H1 (cell line): ENCODE measurements at regions not wholly inside any gene's neighbourhood (a gene's known extent, or its start where the extent isn't known, plus 50 kb on each side); places are given as distances from the start of the nearest gene placed in this dataset.

Experiments
- CTCF ChIA-PET: fragments of 300-600 bp; sonication (Branson Sonifier 250); formaldehyde crosslinking; loops from one replicate; lab custom pipeline; 2021; ENCODE audit not compliant: partially characterized antibody; lab: Charles Lee
- POLR2A ChIA-PET: fragments of 300-600 bp; sonication (Branson Sonifier 250); formaldehyde crosslinking; loops from one replicate; lab custom pipeline; 2021; ENCODE audit warnings: inconsistent platforms; ENCODE audit not compliant: partially characterized antibody; lab: Charles Lee
- DNase-seq, 2 experiments: peaks; one replicate each; pipeline versions ENCODE4 v3.0.0 to v3.0.0-alpha.2; 2010 to 2022; ENCODE audit warnings: low spot score in 2 of 2, low read depth in 1 of 2, mixed read lengths in 1 of 2
- FAIRE-seq: peaks from 2 replicates; lab custom pipeline; 2011; peaks lifted over from hg19 to GRCh38; lab: Jason Lieb, UNC
- H2AFZ ChIP-seq: 2 replicates; pipeline ENCODE4 v1.8.1; 2012; ENCODE audit warnings: low read length, inconsistent platforms
- H2AK5ac ChIP-seq: 2 replicates; pipeline ENCODE4 v1.6.1; 2013; ENCODE audit warnings: low read depth, low read length
- H2BK120ac ChIP-seq: replicated peaks from 2 replicates; pipeline ENCODE3; 2013; ENCODE audit warnings: low read depth, low read length, inconsistent platforms
- H2BK12ac ChIP-seq: 2 replicates; pipeline ENCODE4 v1.6.1; 2013; ENCODE audit warnings: low read depth, low read length
- H2BK15ac ChIP-seq: 2 replicates; pipeline ENCODE4 v1.6.1; 2013; ENCODE audit warnings: low read length
- H2BK20ac ChIP-seq: 2 replicates; pipeline ENCODE4 v1.6.1; 2013; ENCODE audit warnings: low read length
- H2BK5ac ChIP-seq: 2 replicates; pipeline ENCODE4 v1.6.1; 2013; ENCODE audit warnings: low read depth, low read length
- H3K14ac ChIP-seq: 2 replicates; pipeline ENCODE4 v1.6.1; 2013; ENCODE audit warnings: inconsistent platforms; ENCODE audit not compliant: insufficient read length
- H3K18ac ChIP-seq: 2 replicates; pipeline ENCODE4 v1.6.1; 2013; ENCODE audit warnings: low read length; ENCODE audit errors: extremely low read depth
- H3K23ac ChIP-seq: 2 replicates; pipeline ENCODE4 v1.6.1; 2013; ENCODE audit warnings: inconsistent platforms; ENCODE audit not compliant: insufficient read length
- H3K23me2 ChIP-seq: 2 replicates; pipeline ENCODE4 v1.6.1; 2013; ENCODE audit warnings: low read depth, low read length
- H3K27ac ChIP-seq: 2 replicates; pipeline ENCODE4 v1.6.1; 2011; ENCODE audit warnings: low read depth, low read length, inconsistent platforms
- H3K27me3 ChIP-seq, 4 experiments: replicated peaks in 1 of 4; 1 replicate in 1 of 4; 2 replicates in 3 of 4; pipeline versions ENCODE4 v1.6.1 to v1.8.1; 2011 to 2013; ENCODE audit warnings: low read length in 3 of 4, mild to moderate bottlenecking in 3 of 4, inconsistent platforms in 2 of 4, mixed read lengths in 2 of 4, moderate library complexity in 1 of 4; ENCODE audit not compliant: control insufficient read depth in 3 of 4, insufficient read depth in 3 of 4; ENCODE audit errors: extremely low read depth in 1 of 4
- H3K36me3 ChIP-seq, 4 experiments: 2 replicates each; pipeline versions ENCODE4 v1.6.1 to v1.8.1; 2011 to 2013; ENCODE audit warnings: mild to moderate bottlenecking in 4 of 4, low read length in 3 of 4, moderate library complexity in 2 of 4, control low read depth in 1 of 4, inconsistent platforms in 1 of 4; ENCODE audit not compliant: insufficient read depth in 4 of 4, control insufficient read depth in 2 of 4
- H3K4ac ChIP-seq: replicated peaks from 2 replicates; pipeline ENCODE3; 2013; ENCODE audit warnings: low read length, low read depth, mixed read lengths, inconsistent platforms; ENCODE audit not compliant: insufficient read length
- H3K4me1 ChIP-seq, 4 experiments: replicated peaks in 1 of 4; 1 replicate in 1 of 4; 2 replicates in 3 of 4; pipeline versions ENCODE4 v1.6.1 to v1.8.1; 2011 to 2013; ENCODE audit warnings: low read length in 3 of 4, inconsistent platforms in 2 of 4, mixed read lengths in 1 of 4; ENCODE audit not compliant: insufficient read depth in 4 of 4, control insufficient read depth in 3 of 4
- H3K4me2 ChIP-seq, 2 experiments: 2 replicates each; pipeline versions ENCODE4 v1.6.1 to v1.8.1; 2011 to 2013; ENCODE audit warnings: low read depth in 2 of 2, low read length in 2 of 2, control low read depth in 1 of 2, inconsistent platforms in 1 of 2, mild to moderate bottlenecking in 1 of 2; ENCODE audit not compliant: insufficient read depth in 1 of 2
- H3K4me3 ChIP-seq, 4 experiments: fragments of 200-600, 300-600 bp in 1 of 4; sonication (generic), shearing (Covaris generic), sonication (Bioruptor Twin) in 1 of 4; 2 replicates each; pipeline versions ENCODE4 v1.5.1 to v1.8.1; 2011 to 2016; ENCODE audit warnings: low read length in 4 of 4, low read depth in 3 of 4, control low read depth in 2 of 4, inconsistent platforms in 2 of 4, mild to moderate bottlenecking in 2 of 4, mixed read lengths in 1 of 4, moderate library complexity in 1 of 4; ENCODE audit not compliant: insufficient read depth in 2 of 4; ENCODE audit errors: extremely low read depth in 1 of 4
- H3K56ac ChIP-seq: replicated peaks from 2 replicates; pipeline ENCODE3; 2013; ENCODE audit warnings: low read depth, mild to moderate bottlenecking, mixed read lengths, low read length, inconsistent platforms; ENCODE audit not compliant: insufficient read length
- H3K79me1 ChIP-seq: 2 replicates; pipeline ENCODE4 v1.6.1; 2013; ENCODE audit warnings: low read depth, low read length, control low read depth
- H3K79me2 ChIP-seq, 2 experiments: 2 replicates each; pipeline versions ENCODE4 v1.6.1 to v1.8.1; 2012 to 2013; ENCODE audit warnings: low read length in 2 of 2, mild to moderate bottlenecking in 2 of 2, inconsistent platforms in 1 of 2; ENCODE audit not compliant: insufficient read depth in 2 of 2, control insufficient read depth in 1 of 2
- H3K9ac ChIP-seq, 4 experiments: replicated peaks in 1 of 4; 1 replicate in 1 of 4; 2 replicates in 3 of 4; pipeline versions ENCODE4 v1.6.1 to v1.8.1; 2011 to 2013; ENCODE audit warnings: low read depth in 3 of 4, low read length in 3 of 4, control low read depth in 2 of 4, mild to moderate bottlenecking in 2 of 4, moderate library complexity in 2 of 4, inconsistent platforms in 1 of 4; ENCODE audit errors: extremely low read depth in 1 of 4
- H3K9me3 ChIP-seq, 2 experiments: 2 replicates each; pipeline versions ENCODE4 v1.6.1 to v1.8.1; 2012 to 2013; ENCODE audit warnings: mild to moderate bottlenecking in 2 of 2, moderate library complexity in 2 of 2, control low read depth in 1 of 2, inconsistent platforms in 1 of 2, low read depth in 1 of 2, low read length in 1 of 2, mixed read lengths in 1 of 2; ENCODE audit not compliant: insufficient read depth in 2 of 2
- H4K20me1 ChIP-seq, 2 experiments: replicated peaks in 1 of 2; 2 replicates each; pipeline versions ENCODE3 to v1.8.1; 2011 to 2013; ENCODE audit warnings: inconsistent platforms in 2 of 2, low read length in 2 of 2, mild to moderate bottlenecking in 1 of 2; ENCODE audit not compliant: insufficient read depth in 2 of 2, control insufficient read depth in 1 of 2
- H4K5ac ChIP-seq: 2 replicates; pipeline ENCODE4 v1.6.1; 2013; ENCODE audit warnings: low read length, low read depth, mixed read lengths, inconsistent platforms; ENCODE audit not compliant: insufficient read length
- H4K8ac ChIP-seq: 2 replicates; pipeline ENCODE4 v1.8.0; 2013; ENCODE audit warnings: mild to moderate bottlenecking, moderate library complexity, low read length, inconsistent platforms; ENCODE audit not compliant: insufficient read depth; ENCODE audit errors: extremely low read depth
- H4K91ac ChIP-seq: replicated peaks from 2 replicates; pipeline ENCODE3; 2013; ENCODE audit warnings: low read length, mixed read lengths, inconsistent platforms; ENCODE audit not compliant: insufficient read length
- POU5F1 ChIP-seq: IDR thresholded peaks from 2 replicates; pipeline ENCODE4 v1.6.1; 2011; ENCODE audit warnings: low read depth, mild to moderate bottlenecking, low read length, moderate library complexity
- RAD21 ChIP-seq, 2 experiments: IDR thresholded peaks in 1 of 2; conservative IDR thresholded peaks in 1 of 2; 2 replicates each; pipeline ENCODE4 v1.6.1; 2011; ENCODE audit warnings: low read depth in 2 of 2, low read length in 2 of 2, improper control_type of control experiment in 1 of 2, inconsistent platforms in 1 of 2, mild to moderate bottlenecking in 1 of 2, moderate library complexity in 1 of 2
- SAP30 ChIP-seq: fragments of 300-600 bp; sonication (generic); IDR thresholded peaks from 2 replicates; pipeline ENCODE4 v1.7.1; 2012; ENCODE audit warnings: low read length, moderate library complexity, mild to moderate bottlenecking, inconsistent platforms; ENCODE audit not compliant: insufficient read depth, insufficient replicate concordance
- SIX5 ChIP-seq: IDR thresholded peaks from 2 replicates; pipeline ENCODE4 v1.6.1; 2011; ENCODE audit warnings: mild to moderate bottlenecking, low read depth, low read length
- TAF7 ChIP-seq: optimal IDR thresholded peaks from 2 replicates; pipeline ENCODE3; 2011; ENCODE audit warnings: low read depth, mild to moderate bottlenecking, inconsistent platforms, low read length, moderate library complexity, borderline replicate concordance
- WGBS, 2 experiments: shearing (Covaris generic) in 1 of 2; methylation state at CpG; one replicate each; pipeline versions ENCODE4 v1.1.6 to v1.1.7; 2013 to 2015; ENCODE audit warnings: low lambda C conversion rate in 2 of 2, mixed read lengths in 2 of 2, inconsistent platforms in 1 of 2, low coverage in 1 of 2, missing lambda C conversion rate in 1 of 2; ENCODE audit not compliant: insufficient replicate concordance in 2 of 2, insufficient coverage in 1 of 2, insufficient read length in 1 of 2; ENCODE audit errors: extremely low coverage in 1 of 2, missing lambda C conversion rate in 1 of 2; 5-methylcytosine and 5-hydroxymethylcytosine counted together

DNA sequence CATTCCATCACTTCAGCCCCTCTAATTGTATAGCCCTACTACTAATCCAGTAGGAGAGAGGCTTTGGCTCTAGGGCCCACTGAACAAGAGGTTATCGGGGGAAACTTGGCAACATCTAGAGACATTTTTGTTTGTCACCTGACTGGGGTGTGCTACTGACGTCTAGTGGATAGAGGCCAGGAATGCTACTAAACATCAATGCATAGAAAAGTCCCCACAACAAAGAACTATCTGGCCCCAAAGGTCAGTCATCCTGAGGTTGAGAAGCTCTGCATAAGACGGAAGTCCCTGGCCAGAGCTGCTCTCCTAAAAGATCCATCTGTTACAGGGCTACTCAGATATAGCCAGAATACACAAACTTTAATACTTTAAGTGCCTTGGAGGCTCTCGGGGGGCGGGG lies 570.6 kb upstream of the KLF4 start:
- Histone ChIP-seq H2AFZ (no peak overlapping the region), H2AK5ac (no peak overlapping the region), H2BK120ac (no peak overlapping the region), H3K27ac (no peak overlapping the region), H3K4me1 (no peaks in the 10 kb centered on the region), H3K4me3 (no peak overlapping the region), H3K9me3 (no peaks in the 10 kb centered on the region), H2BK15ac (no peak overlapping the region), H2BK5ac (no peak overlapping the region), H3K18ac (no peak overlapping the region), H2BK12ac (no peak overlapping the region), H3K23ac (no peak overlapping the region), H3K4me2 (no peak overlapping the region), H4K8ac (no peak overlapping the region), H4K5ac (no peak overlapping the region), H2BK20ac (no peak overlapping the region), H3K79me2 (no peaks in the 10 kb centered on the region), H4K20me1 (no peaks in the 10 kb centered on the region), H3K56ac (no peak overlapping the region), H3K27me3 (no peaks in the 10 kb centered on the region), H3K79me1 (no peaks in the 10 kb centered on the region), H3K23me2 (no peaks in the 10 kb centered on the region), H4K91ac (no peak overlapping the region), H3K36me3 (no peaks in the 10 kb centered on the region; a peak in 1 of 8 replicates), H3K9ac (no peak overlapping the region), H3K4ac (no peak overlapping the region), H3K14ac (no peak overlapping the region)
- TF ChIP-seq POU5F1 (no peak), RAD21 (IDR thresholded peaks at IDR 0.05 in 1 of 2, conservative IDR thresholded peaks at IDR 0.05 in 1 of 2; ENCODE audit: low read depth in 2 of 2, low read length in 2 of 2) (peak in 1 of 2 experiments; percentile 44; a peak in 2 of 4 replicates), SIX5 (no peak), TAF7 (no peak), SAP30 (no peak)
- 87% methylated on average over 5 of the region's 5 CpGs; no CpG with 5 or more reads in 1 of the 2 experiments for WGBS, 2 experiments
- no peak for DNase-seq
- CTCF ChIA-PET = interaction anchor here (1.0 to 1.9 kb wide), 5 partner anchors 8 to 638 kb away, joined by 3 to 5 read pairs (median 4); no protein-coding TSS in a partner anchor
- no peak for FAIRE-seq
- POLR2A ChIA-PET = no interaction called here
